ENCODE measurements at regions not wholly inside any gene's neighbourhood (a gene's known extent, or its start where the extent isn't known, plus 50 kb on each side); places are given as distances from the start of the nearest gene placed in this dataset.
A peak's percentile ranks its signal among the peaks of the same experiment; 100 is the strongest.

GRCh38 chrX:140918398-140919038 lies 83.9 kb upstream of the SPANXB1 start:
- TF ChIP-seq CTCF (conservative IDR thresholded peaks at IDR 0.05 in 1 of 2, IDR thresholded peaks at IDR 0.05 in 1 of 2; ENCODE audit: extremely low read depth in 1 of 2, insufficient read depth in 1 of 2, low read depth in 1 of 2, low read length in 2 of 2) (peak; percentile 53 to 71), EZH2 (IDR thresholded peaks at IDR 0.05; ENCODE audit: borderline replicate concordance, low read length) (no peak)

Measured in mammary epithelial cell (primary cell).